ENCODE measurements at regions not wholly inside any gene's neighbourhood (a gene's known extent, or its start where the extent isn't known, plus 50 kb on each side); places are given as distances from the start of the nearest gene placed in this dataset.

- in situ Hi-C loops (cut with MboI; ENCODE audit: low pct_unique_long_range_greater_than_20kb, low sequenced_read_pairs, unreplicated experiment): no loop called here
- TF ChIP-seq CTCF (IDR thresholded peaks at IDR 0.05; ENCODE audit: extremely low read depth, insufficient read depth, missing control alignments): no peak
- no peak for DNase-seq (ENCODE audit: low spot score)
Measured at GRCh38 chr4:45770958-45771357, 352.9 kb downstream of the GABRG1 start.

GRCh38 chr4:45765521-45765920 is 358.3 kb downstream of the GABRG1 start:
- in situ Hi-C loops (cut with MboI; ENCODE audit: low pct_unique_long_range_greater_than_20kb, low sequenced_read_pairs, unreplicated experiment): no loop called here
- no peak for TF ChIP-seq CTCF (IDR thresholded peaks at IDR 0.05; ENCODE audit: extremely low read depth, insufficient read depth, missing control alignments)
- DNase-seq (ENCODE audit: low spot score): no peak

- in situ Hi-C loops (cut with MboI; ENCODE audit: low pct_unique_long_range_greater_than_20kb, low sequenced_read_pairs, unreplicated experiment): no loop called here
- DNase-seq (ENCODE audit: low spot score): no peak
- TF ChIP-seq CTCF (IDR thresholded peaks at IDR 0.05; ENCODE audit: extremely low read depth, insufficient read depth, missing control alignments): no peak
Measured at GRCh38 chr4:45751877-45752530, 371.9 kb downstream of the GABRG1 start.

GRCh38 chr4:45750721-45751120 is 373.1 kb downstream of the GABRG1 start:
- in situ Hi-C loops (cut with MboI; ENCODE audit: low pct_unique_long_range_greater_than_20kb, low sequenced_read_pairs, unreplicated experiment): no loop called here
- TF ChIP-seq CTCF (IDR thresholded peaks at IDR 0.05; ENCODE audit: extremely low read depth, insufficient read depth, missing control alignments): no peak
- no peak for DNase-seq (ENCODE audit: low spot score)

- DNase-seq (ENCODE audit: low spot score): no peak
- TF ChIP-seq CTCF (IDR thresholded peaks at IDR 0.05; ENCODE audit: extremely low read depth, insufficient read depth, missing control alignments): no peak
- in situ Hi-C loops (cut with MboI; ENCODE audit: low pct_unique_long_range_greater_than_20kb, low sequenced_read_pairs, unreplicated experiment): no loop called here
Measured at GRCh38 chr4:45745741-45746140, 378.1 kb downstream of the GABRG1 start.

- DNase-seq (ENCODE audit: low spot score): no peak
- in situ Hi-C loops (cut with MboI; ENCODE audit: low pct_unique_long_range_greater_than_20kb, low sequenced_read_pairs, unreplicated experiment): no loop called here
- no peak for TF ChIP-seq CTCF (IDR thresholded peaks at IDR 0.05; ENCODE audit: extremely low read depth, insufficient read depth, missing control alignments)
Measured at GRCh38 chr4:45741897-45742296, 382.0 kb downstream of the GABRG1 start.

All from GM13977 (cell line).